Fibroblast of skin of back (primary cell): ENCODE measurements at regions not wholly inside any gene's neighbourhood (a gene's known extent, or its start where the extent isn't known, plus 50 kb on each side); places are given as distances from the start of the nearest gene placed in this dataset.

ENCODE experiments used
- DNase-seq: peaks from one replicate; pipeline ENCODE4 v3.0.0-alpha.2; 2013

GRCh38 chr4:188197566-188197965 lies 58.3 kb downstream of the TRIML1 start:
- no peak for DNase-seq

- DNase-seq, result peak; percentile 5
Observed at GRCh38 chr4:188198982-188199792, 59.9 kb downstream of the TRIML1 start.

- peak; percentile 72 for DNase-seq
Observed at GRCh38 chr4:188201851-188202250, 62.6 kb downstream of the TRIML1 start.

- no peak for DNase-seq
Observed at GRCh38 chr4:188206783-188207182, 67.5 kb downstream of the TRIML1 start.

- no peak for DNase-seq
Observed at GRCh38 chr4:188214861-188215260, 75.6 kb downstream of the TRIML1 start.

GRCh38 chr4:188218392-188218791 lies 79.2 kb downstream of the TRIML1 start:
- DNase-seq, result no peak

- DNase-seq, result no peak
Observed at GRCh38 chr4:188220006-188220405, 80.8 kb downstream of the TRIML1 start.

- no peak for DNase-seq
Observed at GRCh38 chr4:188221090-188221489, 81.8 kb downstream of the TRIML1 start.

GRCh38 chr4:188228279-188228678 lies 89.0 kb downstream of the TRIML1 start:
- no peak for DNase-seq

- no peak for DNase-seq
Observed at GRCh38 chr4:188232428-188232827, 93.2 kb downstream of the TRIML1 start.

GRCh38 chr4:188242041-188242440 lies 102.8 kb downstream of the TRIML1 start:
- no peak for DNase-seq

- no peak for DNase-seq
Observed at GRCh38 chr4:188245651-188246050, 106.4 kb downstream of the TRIML1 start.

GRCh38 chr4:188246488-188246887 lies 107.2 kb downstream of the TRIML1 start:
- peak; percentile 20 for DNase-seq

GRCh38 chr4:188254211-188254610 lies 115.0 kb downstream of the TRIML1 start:
- DNase-seq, result no peak

- peak; percentile 81 for DNase-seq
Observed at GRCh38 chr4:188262464-188262863, 123.2 kb downstream of the TRIML1 start.

- no peak for DNase-seq
Observed at GRCh38 chr4:188263321-188263720, 124.1 kb downstream of the TRIML1 start.

- no peak for DNase-seq
Observed at GRCh38 chr4:188266386-188266785, 127.1 kb downstream of the TRIML1 start.

GRCh38 chr4:188268131-188268908 lies 129.1 kb downstream of the TRIML1 start:
- DNase-seq, result no peak

GRCh38 chr4:188270273-188271069 lies 131.2 kb downstream of the TRIML1 start:
- DNase-seq, result no peak

- DNase-seq, result no peak
Observed at GRCh38 chr4:188275686-188276085, 136.4 kb downstream of the TRIML1 start.

GRCh38 chr4:188279184-188279583 lies 139.9 kb downstream of the TRIML1 start:
- no peak for DNase-seq

GRCh38 chr4:188282471-188283232 lies 143.4 kb downstream of the TRIML1 start:
- no peak for DNase-seq
